AG10803 (cell line): ENCODE measurements at regions not wholly inside any gene's neighbourhood (a gene's known extent, or its start where the extent isn't known, plus 50 kb on each side); places are given as distances from the start of the nearest gene placed in this dataset.

Source experiments
- DNase-seq: peaks from one replicate; pipeline ENCODE4 v3.0.0; 2010; ENCODE audit warnings: low read depth
- H3K4me3 ChIP-seq: 2 replicates; pipeline ENCODE4 v1.5.1; 2011; ENCODE audit warnings: mild to moderate bottlenecking, low read length, control low read depth
- TF ChIP-seq, protein P1 (sequence below): conservative IDR thresholded peaks from 2 replicates; pipeline ENCODE4 v1.5.1; 2011; ENCODE audit warnings: mild to moderate bottlenecking, low read length, control low read depth, inconsistent platforms

DNA sequence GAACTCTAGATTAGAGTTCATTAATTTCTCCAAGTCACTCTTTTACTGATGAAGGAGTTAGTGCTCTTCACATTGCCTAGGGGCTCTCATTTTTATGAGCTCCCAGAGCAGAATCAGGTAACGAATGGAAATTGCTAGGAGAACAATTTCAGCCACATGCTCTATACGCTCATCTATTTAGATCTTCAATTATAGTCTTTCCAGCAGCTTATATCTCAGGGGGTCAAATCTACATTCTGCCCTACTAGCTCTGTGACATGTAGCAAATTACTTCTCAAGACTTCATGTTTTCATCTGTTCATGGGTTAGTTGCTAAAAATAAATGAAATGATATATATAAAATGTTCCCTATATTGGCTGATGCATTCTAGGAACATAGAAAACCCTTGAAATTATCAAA is 183.6 kb downstream of the PLPP3 start:
- TF ChIP-seq, protein P1, sequence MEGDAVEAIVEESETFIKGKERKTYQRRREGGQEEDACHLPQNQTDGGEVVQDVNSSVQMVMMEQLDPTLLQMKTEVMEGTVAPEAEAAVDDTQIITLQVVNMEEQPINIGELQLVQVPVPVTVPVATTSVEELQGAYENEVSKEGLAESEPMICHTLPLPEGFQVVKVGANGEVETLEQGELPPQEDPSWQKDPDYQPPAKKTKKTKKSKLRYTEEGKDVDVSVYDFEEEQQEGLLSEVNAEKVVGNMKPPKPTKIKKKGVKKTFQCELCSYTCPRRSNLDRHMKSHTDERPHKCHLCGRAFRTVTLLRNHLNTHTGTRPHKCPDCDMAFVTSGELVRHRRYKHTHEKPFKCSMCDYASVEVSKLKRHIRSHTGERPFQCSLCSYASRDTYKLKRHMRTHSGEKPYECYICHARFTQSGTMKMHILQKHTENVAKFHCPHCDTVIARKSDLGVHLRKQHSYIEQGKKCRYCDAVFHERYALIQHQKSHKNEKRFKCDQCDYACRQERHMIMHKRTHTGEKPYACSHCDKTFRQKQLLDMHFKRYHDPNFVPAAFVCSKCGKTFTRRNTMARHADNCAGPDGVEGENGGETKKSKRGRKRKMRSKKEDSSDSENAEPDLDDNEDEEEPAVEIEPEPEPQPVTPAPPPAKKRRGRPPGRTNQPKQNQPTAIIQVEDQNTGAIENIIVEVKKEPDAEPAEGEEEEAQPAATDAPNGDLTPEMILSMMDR, result no peak
- no peak overlapping the region for H3K4me3 ChIP-seq
- DNase-seq, result no peak

DNA sequence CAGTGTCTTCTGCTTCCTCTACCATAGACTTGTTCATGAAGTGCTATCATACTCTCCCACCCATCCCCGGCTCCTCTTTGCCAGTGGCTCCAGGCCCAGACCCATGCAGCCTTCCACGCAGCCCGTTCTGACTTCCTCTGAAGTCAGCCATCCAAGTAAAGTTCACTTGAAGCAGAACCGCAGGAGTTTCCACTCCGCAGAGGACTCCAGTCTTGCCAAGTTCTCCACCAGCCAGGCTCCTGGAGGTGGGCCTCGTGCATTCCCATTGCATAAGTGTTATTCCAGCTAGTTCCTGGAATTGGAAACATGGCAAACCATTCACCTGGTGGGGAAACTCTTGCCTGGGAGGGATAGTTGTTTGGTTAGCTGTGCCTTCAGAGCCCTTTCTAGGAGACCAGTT is 185.1 kb downstream of the PLPP3 start:
- TF ChIP-seq, protein P1, result no peak
- DNase-seq, result no peak
- H3K4me3 ChIP-seq, result no peak overlapping the region

DNA sequence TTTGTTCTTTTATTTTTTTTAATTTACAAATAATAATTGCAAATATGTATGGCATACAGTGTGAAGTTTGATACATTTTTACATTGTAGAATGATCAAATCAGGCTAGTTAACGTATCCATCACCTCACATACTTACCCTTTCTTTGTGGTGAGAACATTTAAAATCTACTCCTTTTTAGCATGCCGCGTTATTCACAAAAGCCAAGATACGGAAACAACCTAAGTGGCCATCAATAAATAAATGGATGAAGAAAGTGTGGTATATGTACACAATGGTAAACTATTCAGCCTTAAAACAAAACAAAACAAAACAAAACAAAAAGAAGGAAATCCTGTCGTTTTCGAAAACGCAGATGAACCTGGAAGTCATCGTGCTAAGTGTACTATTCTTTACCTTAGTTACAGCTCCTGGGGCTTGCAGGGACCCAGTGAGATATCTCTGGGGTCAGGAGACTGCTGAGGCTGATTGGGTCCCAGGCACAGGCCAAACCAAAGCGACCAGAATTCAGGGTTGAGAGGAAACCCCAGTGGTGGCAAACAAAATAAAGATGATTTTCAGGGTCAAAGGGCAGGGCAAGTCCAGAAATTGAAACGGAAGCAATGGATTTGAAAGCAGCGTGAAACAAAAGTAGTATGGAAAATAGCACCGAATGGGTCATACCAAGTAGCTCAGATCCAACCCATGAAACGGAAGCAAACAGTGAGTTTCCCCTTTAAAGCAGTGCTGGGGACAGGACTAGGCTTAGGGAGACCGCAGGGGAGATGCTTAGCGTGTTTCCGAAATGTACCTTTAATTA is 188.2 kb downstream of the PLPP3 start:
- TF ChIP-seq, protein P1, result no peak
- H3K4me3 ChIP-seq, result no peak overlapping the region
- no peak for DNase-seq

DNA sequence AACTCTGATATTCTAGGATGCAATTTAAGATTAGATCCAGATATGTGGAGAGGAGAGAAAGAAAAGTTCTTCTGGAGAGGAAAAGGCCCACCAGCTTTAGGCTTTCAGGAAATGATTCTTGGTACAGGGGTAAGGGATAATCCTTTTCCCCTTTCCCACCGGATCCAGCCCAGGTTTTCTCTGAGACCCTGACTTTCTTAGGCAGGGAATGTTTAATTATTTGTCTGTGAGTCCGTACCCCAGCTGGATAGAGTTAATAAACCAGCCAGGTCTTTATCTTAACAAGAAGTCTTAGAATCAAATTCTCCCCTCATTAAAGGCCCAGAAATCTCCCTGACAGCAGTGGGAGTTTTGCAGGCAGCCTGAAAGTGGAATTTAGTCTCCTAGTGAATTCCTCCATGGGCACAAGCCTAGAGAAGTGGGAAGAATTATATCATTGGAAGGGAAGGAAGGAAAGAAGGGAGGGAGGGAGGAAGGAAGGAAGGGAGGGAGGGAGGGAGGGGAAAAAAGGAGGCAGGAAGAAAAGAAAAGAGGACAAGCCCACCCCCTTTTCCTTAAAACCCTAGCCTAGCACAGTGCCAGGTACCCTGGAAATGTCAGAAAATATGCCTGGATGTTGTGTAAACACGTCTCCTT is 189.0 kb downstream of the PLPP3 start:
- no peak for DNase-seq
- no peak overlapping the region for H3K4me3 ChIP-seq
- TF ChIP-seq, protein P1, result no peak

DNA sequence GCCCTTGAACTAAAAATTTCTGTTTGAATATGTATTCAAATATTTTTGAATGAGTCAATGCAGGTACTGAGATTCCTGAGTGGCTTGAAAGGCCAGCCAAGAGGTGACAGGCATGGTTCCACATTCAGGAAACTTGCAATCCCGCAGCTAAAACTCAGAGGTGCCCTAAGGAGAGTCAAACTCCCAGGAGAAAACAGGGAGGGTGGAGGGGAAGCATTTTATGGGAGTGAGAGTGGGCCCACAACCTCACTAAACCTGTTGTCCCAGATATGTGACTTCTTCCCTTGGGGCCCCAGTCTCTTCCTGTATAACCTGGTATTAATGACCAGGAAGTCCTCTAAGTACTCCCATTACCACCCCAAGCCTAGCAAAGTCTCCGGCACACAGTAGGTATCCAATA is 189.6 kb downstream of the PLPP3 start:
- TF ChIP-seq, protein P1, result no peak
- H3K4me3 ChIP-seq, result no peak overlapping the region
- no peak for DNase-seq

DNA sequence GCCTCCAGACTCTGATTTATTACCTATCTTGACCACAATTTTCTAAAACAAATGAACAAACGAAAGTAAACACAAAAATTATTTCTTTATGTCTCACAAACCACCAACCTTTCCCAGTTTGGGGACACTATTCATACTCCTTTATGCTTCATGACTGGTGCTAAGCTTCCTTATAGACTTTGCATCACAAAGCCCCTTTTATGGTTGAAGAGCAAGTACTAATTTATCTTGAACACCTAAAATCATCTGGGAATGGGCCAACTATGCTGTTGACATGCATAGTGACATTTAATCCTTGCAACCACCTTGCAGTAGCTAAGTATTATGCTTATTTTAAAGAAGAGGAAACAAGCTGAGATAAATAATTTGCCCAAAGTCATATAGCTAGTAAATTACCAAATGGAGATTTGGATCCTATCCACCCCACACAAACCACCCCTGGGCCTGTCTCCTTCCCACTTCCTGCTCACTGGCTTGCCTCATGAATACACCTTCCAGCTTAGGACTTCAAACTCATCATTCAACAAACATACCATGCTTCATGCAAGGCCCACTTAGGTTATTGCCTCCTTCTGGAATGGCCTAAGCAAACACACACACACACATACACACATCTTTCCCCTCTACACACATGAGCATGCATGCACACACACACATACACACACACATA is 192.2 kb downstream of the PLPP3 start:
- H3K4me3 ChIP-seq, result no peak overlapping the region
- TF ChIP-seq, protein P1, result no peak
- DNase-seq, result peak; percentile 45

DNA sequence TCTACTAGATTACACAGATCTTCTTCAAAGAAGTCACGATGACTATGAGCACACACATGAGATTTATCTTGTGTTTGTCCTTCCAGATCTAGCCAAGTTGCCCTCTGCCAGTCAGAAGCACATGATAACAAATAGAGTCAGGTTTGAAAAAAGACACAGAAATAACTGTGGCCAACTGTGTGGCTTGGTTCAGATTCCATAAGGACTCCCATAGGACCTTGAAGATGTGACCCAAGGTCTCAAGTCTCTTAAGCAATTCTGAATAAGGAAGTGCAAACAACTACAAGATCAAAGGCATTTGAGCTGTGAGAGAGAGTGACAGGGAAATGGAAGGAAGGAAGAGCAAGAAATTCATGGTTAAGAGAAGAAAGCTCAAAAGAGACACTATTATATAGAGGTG is 194.0 kb downstream of the PLPP3 start:
- H3K4me3 ChIP-seq, result no peak overlapping the region
- TF ChIP-seq, protein P1, result no peak
- no peak for DNase-seq
